ENCODE measurements at regions not wholly inside any gene's neighbourhood (a gene's known extent, or its start where the extent isn't known, plus 50 kb on each side); places are given as distances from the start of the nearest gene placed in this dataset.

DNA sequence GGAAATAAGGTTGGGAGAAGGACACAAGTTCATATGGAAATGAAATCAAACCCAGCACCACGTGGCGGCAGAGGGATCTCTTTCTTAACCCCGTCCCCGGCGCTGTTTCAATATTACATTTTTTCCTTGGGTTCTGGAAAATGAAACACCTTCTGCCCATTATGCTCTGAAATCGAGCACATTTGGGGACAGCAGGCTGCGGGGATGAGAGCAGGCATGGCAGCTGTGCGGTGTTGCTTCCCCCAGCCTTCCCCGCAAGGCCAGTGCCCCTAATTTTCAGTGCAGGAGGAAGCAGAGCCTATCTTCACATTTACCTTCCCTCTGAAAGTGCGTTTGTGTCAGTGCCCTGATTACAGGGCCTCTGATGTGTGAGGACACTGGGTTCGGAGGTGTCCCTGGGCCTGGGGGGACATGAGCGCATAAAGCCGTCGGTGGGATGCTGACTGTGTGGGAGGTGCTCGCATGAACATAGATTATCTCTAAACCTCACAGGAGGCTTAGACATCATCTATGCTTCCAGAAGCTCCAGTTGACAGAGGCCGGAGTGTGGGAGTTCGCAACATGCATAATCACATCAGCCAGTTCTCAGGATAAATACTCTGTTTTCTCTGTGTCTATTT lies 921.3 kb downstream of the BRD1 start:
- no peak for DNase-seq (ENCODE audit: low read depth in 1 of 2, low spot score in 1 of 2)
- H3K9me3 ChIP-seq (ENCODE audit: low read depth) = no peaks in the 10 kb centered on the region
- no peaks in the 10 kb centered on the region for H3K36me3 ChIP-seq
- no peak overlapping the region for H3K4me3 ChIP-seq
- TF ChIP-seq, protein P1, sequence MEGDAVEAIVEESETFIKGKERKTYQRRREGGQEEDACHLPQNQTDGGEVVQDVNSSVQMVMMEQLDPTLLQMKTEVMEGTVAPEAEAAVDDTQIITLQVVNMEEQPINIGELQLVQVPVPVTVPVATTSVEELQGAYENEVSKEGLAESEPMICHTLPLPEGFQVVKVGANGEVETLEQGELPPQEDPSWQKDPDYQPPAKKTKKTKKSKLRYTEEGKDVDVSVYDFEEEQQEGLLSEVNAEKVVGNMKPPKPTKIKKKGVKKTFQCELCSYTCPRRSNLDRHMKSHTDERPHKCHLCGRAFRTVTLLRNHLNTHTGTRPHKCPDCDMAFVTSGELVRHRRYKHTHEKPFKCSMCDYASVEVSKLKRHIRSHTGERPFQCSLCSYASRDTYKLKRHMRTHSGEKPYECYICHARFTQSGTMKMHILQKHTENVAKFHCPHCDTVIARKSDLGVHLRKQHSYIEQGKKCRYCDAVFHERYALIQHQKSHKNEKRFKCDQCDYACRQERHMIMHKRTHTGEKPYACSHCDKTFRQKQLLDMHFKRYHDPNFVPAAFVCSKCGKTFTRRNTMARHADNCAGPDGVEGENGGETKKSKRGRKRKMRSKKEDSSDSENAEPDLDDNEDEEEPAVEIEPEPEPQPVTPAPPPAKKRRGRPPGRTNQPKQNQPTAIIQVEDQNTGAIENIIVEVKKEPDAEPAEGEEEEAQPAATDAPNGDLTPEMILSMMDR (IDR thresholded peaks at IDR 0.05; ENCODE audit: low read depth, low read length) = no peak
- H3K27me3 ChIP-seq = no peaks in the 10 kb centered on the region
- no peaks in the 10 kb centered on the region for H3K4me1 ChIP-seq (ENCODE audit: low read depth)
- no peak overlapping the region for H3K27ac ChIP-seq

DNA sequence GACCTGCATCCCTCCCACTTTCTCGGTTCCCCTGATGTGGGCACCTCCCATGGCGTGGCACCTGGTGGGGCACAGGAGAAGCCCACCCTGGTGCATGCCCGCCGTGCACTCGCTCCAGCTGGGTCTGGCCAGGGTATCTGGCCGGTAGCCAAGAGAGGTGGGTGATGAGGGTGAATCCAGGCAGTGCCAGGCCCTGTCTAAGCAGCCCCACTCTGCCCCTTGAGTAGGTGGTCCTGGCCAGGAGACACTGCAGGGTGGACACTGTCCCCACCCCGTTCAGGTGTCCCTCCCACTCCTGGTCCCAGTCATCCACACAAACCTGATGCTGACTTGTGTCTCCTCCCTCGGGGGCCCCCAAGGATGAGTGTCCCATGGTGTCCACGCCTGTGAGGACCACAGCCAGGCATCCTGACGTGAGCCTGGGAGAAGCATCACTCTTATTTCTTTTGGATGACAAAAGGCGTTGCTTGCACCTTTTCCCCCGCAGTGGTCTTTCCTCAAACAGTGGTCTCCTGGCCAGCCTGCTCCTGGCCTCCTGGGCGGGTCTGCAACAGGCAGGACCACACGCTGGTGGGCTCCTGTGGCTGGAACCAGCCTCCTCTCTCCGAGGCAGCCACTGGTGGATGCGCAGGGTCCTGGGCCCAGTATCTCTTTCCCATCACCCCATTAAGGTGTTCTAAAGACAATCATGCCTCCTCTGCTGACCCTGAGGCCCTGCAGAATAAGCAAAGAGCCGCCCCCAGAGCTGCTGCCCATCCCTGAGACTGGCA lies 922.3 kb downstream of the BRD1 start:
- Histone ChIP-seq H3K4me3 (no peak overlapping the region), H3K27ac (no peak overlapping the region), H3K27me3 (no peaks in the 10 kb centered on the region), H3K36me3 (no peaks in the 10 kb centered on the region), H3K9me3 (ENCODE audit: low read depth) (no peaks in the 10 kb centered on the region), H3K4me1 (ENCODE audit: low read depth) (no peaks in the 10 kb centered on the region)
- no peak for DNase-seq (ENCODE audit: low read depth in 1 of 2, low spot score in 1 of 2)
- TF ChIP-seq, protein P1 (IDR thresholded peaks at IDR 0.05; ENCODE audit: low read depth, low read length) = no peak

DNA sequence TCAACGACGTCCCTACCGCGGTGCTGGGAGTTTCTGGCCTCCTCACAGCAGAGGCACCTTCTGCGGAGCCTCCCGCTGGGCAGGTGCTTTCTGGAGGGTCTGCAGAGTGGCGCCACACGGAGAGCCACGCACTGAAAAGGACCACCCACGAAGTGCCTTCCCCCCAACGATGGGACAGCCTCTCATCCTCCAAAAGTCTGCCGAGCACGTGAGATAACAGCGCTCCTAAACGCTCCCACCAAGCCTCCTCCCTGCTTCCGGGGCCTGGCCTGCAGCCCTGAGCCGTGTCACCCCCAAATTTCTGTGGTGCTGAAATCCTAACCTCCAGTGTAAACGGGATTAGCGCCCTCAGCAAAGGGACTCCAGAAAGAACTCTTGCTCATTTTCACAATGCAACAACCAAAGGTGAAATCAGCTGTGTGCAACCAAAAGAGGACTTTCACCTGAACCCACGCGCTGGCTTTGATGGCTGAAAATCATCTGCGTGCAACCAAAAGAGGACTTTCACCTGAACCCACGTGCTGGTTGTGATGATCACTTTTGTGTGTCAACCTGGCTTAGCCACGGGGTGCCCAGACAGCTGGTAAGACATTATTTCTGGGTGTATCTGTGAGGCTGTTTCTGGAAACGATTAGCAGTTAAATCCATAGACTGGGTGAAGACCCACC lies 924.6 kb downstream of the BRD1 start:
- H3K4me1 ChIP-seq (ENCODE audit: low read depth) = no peaks in the 10 kb centered on the region
- H3K4me3 ChIP-seq = no peak overlapping the region
- no peak for DNase-seq (ENCODE audit: low read depth in 1 of 2, low spot score in 1 of 2)
- no peaks in the 10 kb centered on the region for H3K36me3 ChIP-seq
- no peaks in the 10 kb centered on the region for H3K27me3 ChIP-seq
- TF ChIP-seq, protein P1 (IDR thresholded peaks at IDR 0.05; ENCODE audit: low read depth, low read length) = no peak
- no peak overlapping the region for H3K27ac ChIP-seq
- H3K9me3 ChIP-seq (ENCODE audit: low read depth) = no peaks in the 10 kb centered on the region

DNA sequence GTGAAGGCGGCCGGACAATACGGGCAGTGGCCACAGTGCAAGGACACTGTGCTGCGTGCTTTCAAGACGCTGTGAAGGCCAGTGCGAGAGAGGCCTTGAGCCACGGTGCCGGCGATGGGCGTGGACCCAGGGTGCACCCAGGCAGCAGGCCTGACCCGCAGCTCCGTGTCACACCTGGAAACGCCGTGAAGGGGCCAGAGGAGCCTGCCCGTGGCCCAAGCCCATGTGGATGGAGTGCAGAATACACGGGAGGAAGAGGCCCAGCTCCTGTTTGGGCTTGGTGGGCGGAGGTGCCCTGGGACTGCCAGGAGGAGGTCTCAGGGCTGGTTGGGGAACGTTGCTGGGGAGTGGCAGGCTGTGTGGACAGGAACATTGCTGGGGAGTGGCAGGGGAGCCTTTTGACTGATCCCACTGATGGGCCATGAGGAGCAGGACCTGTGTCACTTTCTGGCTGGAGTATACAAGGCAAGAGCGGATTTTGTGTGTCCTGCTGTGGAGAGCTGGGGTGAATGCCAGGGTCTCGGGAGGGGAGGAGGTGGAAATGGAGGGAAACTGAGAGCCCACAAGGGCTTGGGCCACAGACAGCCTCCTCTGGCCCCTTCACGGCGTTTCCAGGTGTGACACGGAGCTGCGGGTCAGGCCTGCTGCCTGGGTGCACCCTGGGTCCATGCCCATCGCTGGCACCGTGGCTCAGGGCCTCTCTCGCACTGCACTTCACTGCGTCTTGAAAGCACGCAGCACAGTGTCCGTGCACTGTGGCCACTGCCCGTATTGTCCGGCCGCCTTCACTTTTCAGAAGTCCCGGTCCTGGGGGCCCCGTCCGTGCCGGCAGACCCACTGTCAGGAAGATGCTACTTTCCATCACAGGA lies 925.4 kb downstream of the BRD1 start:
- Histone ChIP-seq H3K27ac (no peak overlapping the region), H3K9me3 (ENCODE audit: low read depth) (no peaks in the 10 kb centered on the region), H3K27me3 (no peaks in the 10 kb centered on the region), H3K4me1 (ENCODE audit: low read depth) (no peaks in the 10 kb centered on the region), H3K4me3 (no peak overlapping the region), H3K36me3 (no peaks in the 10 kb centered on the region)
- TF ChIP-seq, protein P1 (IDR thresholded peaks at IDR 0.05; ENCODE audit: low read depth, low read length) = no peak
- DNase-seq (ENCODE audit: low read depth in 1 of 2, low spot score in 1 of 2) = no peak

DNA sequence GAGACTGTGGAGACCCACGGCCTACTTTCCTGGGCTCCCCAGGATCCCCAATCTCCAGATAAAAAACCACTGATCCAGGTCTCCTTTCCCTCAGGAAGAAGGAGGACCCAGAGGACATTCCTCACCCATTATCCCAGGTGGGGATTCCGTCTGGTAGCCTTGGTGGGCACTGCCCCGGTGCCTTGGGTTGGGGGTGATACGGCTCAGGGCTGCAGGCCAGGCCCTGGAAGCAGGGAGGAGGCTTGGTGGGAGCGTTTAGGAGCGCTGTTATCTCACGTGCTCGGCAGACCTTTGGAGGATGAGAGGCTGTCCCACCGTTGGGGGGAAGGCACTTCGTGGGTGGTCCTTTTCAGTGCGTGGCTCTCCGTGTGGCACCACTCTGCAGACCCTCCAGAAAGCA lies 926.3 kb downstream of the BRD1 start:
- Histone ChIP-seq H3K4me3 (no peak overlapping the region), H3K9me3 (ENCODE audit: low read depth) (no peaks in the 10 kb centered on the region), H3K4me1 (ENCODE audit: low read depth) (no peaks in the 10 kb centered on the region), H3K36me3 (no peaks in the 10 kb centered on the region), H3K27me3 (no peaks in the 10 kb centered on the region), H3K27ac (no peak overlapping the region)
- no peak for DNase-seq (ENCODE audit: low read depth in 1 of 2, low spot score in 1 of 2)
- TF ChIP-seq, protein P1 (IDR thresholded peaks at IDR 0.05; ENCODE audit: low read depth, low read length) = no peak
